GM19395 (cell line): ENCODE measurements at regions not wholly inside any gene's neighbourhood (a gene's known extent, or its start where the extent isn't known, plus 50 kb on each side); places are given as distances from the start of the nearest gene placed in this dataset.
A peak's percentile ranks its signal among the peaks of the same experiment; 100 is the strongest.

Experiments
- ATAC-seq: cut with Tn5 transposase; IDR thresholded peaks from one replicate; pipeline ENCODE4 v1.9.1; 2021; ENCODE audit warnings: mild to moderate bottlenecking, moderate library complexity; ENCODE audit not compliant: unreplicated experiment

DNA sequence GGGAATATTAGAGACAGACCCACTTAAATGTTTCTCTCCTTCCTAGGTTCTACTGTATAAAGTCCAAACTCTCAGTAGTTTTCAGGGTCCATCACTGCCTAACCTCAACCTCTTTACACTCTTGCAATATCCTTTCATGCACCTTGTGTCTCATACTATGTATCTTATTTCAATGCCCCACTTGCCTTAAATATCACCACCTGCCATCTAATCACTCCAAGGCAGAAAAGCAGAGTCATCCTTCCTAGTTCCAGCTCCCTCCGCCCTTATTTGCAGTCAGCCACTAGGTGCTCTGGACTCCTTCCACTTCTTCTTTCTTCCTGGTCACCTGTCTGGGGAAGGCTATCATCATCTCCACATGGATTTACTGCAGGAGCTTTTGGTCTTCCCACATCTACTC lies 322.0 kb downstream of the MFSD1 start:
- ATAC-seq: no peak

DNA sequence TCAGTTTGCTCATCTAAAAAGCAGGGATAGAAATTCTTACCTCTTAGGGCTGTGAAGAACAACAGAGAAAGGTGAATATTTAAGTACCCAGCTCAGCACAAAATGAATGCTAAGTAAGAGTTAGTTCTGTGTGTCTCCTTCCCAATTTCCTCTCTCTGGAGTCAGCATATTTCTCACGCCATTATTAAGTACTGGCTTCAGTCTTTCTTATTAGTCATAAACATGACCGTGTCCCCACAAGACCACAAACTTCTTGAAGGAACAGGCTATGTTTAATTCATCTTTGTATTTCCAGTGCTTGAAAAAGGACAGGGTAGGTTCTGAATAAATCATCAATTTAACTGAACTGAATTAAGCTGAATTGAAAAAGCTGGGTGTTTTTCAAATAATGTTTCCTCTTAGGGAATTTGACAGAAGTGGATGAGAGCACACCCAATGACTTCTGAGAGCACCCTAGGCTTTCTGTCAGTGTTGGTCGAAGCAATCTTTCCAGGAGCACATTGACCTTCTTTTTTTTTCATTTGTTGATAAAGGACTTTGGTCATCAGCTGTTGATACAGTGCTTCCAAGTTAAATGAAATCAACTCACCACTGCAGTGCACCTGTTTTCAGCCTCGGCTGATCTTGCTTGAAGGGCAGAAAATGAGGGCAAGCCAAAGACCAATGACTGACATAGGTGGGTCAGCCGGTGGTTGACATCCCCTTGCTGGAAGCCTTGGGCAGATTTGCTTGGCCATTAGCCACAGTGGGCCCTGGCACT lies 324.6 kb downstream of the MFSD1 start:
- no peak for ATAC-seq

- ATAC-seq: no peak
Measured at GRCh38 chr3:159127021-159127392, 325.2 kb downstream of the MFSD1 start.

GRCh38 chr3:159128628-159129027 lies 326.8 kb downstream of the MFSD1 start:
- no peak for ATAC-seq

- ATAC-seq: peak; percentile 61
Measured at GRCh38 chr3:159130108-159130507, 328.3 kb downstream of the MFSD1 start.

- no peak for ATAC-seq
Measured at GRCh38 chr3:159131376-159131775, 329.5 kb downstream of the MFSD1 start.

- ATAC-seq: no peak
Measured at GRCh38 chr3:159137949-159138348, 336.1 kb downstream of the MFSD1 start.

DNA sequence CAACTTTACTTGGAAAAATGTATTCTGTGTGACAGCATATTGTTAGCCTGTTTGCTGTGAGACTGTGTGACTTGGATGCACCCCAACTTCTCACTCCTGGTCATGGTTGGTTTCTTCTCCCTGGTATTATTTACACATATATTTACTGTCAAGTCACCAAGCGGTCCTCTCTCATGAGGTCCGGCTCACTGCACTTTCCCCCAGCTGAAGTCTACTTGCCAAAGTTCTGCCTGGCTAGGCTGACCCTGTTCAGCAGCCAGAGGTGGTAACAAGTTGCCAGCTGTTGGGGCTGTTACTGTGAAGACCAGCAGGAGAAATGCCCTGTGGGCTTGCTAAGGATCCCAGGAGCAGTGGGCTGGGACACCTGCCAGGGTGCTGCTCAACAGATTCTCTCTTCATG lies 337.5 kb downstream of the MFSD1 start:
- ATAC-seq: no peak

DNA sequence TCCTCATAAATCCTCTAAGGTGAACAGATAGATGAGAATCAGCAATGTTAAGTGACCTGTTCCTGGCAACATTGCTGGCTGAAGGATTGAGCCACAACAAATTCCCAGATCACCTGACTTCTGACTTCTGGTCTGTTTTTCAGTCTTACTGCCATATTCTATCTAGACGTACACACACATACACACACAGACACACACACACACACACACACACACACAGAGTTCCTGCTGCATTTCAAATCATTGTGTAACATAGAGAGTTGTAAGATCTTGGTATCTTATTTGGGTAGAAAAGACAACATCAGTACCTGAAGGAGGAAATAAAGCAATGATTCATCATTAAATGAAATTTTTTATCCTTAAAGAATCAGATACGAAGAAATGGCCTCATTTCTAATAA lies 342.6 kb downstream of the MFSD1 start:
- no peak for ATAC-seq

DNA sequence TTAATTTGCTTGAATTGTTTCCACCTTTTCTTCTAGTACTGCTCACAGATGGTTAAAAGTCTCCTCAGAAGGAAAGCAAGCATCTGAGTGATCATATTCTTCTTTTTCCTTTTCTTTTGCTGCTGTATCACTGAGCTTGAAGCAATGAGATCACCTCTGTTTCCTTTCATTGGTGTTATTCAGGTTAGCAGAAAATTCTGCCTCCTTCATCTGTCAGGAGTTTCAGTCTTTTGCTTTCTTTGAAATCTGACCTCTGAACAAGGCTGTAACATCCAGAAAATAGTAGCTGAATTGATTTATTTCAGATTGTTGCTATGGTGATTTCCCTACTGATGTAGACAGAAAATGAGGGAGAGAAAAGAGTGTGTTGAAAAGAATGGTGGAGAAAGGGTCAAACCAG lies 343.0 kb downstream of the MFSD1 start:
- no peak for ATAC-seq

DNA sequence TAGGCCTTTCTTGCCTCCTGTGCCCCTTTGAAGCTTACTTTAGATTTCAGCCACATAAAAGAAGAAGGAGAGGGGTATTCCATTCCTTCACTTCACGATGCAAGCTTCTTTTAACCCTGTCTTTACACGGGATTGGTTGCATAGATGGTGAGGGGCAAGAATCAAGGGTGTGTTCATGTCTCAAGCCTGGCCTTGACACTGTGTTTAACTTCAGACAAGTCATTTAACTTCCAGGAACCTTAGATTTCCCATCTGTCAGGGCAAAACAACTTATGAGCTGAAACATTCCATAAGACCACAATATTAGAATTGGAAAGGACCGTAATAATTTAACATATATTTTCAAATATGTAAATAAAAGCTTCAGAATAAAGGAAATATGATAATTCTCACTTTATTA lies 344.5 kb downstream of the MFSD1 start:
- ATAC-seq: no peak

DNA sequence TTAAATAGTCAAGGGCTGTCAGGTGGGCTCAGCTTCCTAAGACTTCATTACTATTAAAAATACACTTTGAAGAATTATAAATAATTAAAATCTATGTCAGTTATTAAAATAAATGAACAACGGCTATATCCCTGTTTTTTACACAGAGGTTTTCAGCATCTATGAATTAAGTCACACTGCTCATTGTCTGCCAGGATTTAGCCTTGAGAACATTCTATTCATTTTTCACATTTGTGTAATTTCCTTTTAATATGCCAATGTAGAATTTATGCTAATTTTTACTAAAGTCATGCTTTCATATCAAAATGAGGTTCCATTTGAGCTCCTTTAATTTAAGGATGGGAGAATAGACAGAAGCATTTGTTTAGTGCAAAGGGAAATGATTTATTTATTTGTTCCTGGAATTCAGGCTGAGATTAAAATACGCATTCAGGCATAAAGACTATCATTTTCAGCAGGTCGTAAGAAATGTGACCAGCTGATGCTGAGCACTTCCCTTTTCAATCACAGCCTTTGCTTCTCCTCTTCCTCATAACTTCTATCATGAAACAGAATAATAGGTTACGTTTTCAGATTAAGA lies 345.1 kb downstream of the MFSD1 start:
- ATAC-seq: no peak

- ATAC-seq: no peak
Measured at GRCh38 chr3:159147813-159148212, 346.0 kb downstream of the MFSD1 start.

- ATAC-seq: no peak
Measured at GRCh38 chr3:159148466-159148865, 346.6 kb downstream of the MFSD1 start.

- ATAC-seq: no peak
Measured at GRCh38 chr3:159149131-159149530, 347.3 kb downstream of the MFSD1 start.

DNA sequence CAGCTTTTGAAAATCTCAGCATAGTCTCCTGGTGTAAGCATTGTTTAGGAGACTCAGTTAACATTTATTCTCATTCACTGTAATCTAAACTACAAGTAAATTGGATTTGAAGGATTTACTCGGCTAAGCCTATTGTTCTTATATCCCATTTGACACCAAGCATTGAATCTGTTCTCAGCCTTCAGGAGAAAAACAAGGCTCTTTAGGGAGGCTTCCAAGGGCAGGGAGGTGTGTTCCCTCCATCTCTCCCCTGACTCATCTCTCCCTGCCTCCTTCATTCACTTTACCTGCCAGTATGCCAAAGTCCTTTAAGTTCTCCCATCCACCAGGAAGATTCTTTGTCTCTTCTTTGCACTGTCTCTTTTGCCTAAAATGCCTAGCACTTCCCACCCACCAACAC lies 347.8 kb downstream of the MFSD1 start:
- ATAC-seq: no peak

- ATAC-seq: no peak
Measured at GRCh38 chr3:159150180-159150579, 348.3 kb downstream of the MFSD1 start.

- ATAC-seq: no peak
Measured at GRCh38 chr3:159151130-159151529, 349.3 kb downstream of the MFSD1 start.

GRCh38 chr3:159157275-159157674 lies 355.4 kb downstream of the MFSD1 start:
- no peak for ATAC-seq

- no peak for ATAC-seq
Measured at GRCh38 chr3:159158213-159158612, 356.4 kb downstream of the MFSD1 start.

DNA sequence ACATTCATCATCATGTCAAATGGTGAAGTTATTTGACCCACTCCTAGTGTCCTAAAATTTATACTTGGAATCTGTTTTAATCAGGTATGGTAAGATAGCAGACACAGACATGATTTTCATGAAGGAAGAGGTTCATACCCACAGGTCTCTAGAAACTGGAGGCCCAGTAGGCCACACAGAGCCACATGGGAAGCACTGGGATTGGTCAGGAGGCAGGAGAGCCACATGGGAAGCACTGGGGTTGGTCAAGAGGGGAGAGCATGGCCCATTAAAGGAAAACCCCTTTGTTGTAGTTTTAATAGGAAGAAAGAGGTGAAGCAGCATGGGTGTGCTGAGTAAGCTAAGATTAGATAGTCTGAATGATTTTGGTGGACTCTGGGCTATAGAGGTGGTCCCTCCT lies 356.9 kb downstream of the MFSD1 start:
- ATAC-seq: no peak

DNA sequence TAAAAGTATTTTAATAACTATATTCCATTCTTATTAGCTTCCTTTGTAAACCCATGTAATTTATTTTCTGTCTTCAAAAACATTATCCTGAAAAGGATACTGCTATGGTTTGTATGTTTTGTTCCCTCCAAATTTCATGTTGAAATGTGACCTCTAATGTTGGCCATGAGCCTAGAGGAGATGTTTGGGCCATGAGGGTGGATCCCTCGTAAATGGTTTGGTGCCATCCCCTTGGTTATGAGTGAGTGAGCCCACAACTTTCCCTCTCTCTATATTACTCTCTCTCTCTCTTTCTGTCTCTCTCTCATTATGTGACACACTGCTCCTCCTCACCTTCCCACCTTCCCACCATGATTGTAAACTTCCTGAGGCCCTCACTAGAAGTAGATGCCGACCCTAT lies 357.7 kb downstream of the MFSD1 start:
- no peak for ATAC-seq

GRCh38 chr3:159163656-159164055 lies 361.8 kb downstream of the MFSD1 start:
- no peak for ATAC-seq
